Naive thymus-derived CD8-positive, alpha-beta T cell (primary cell): ENCODE measurements at regions not wholly inside any gene's neighbourhood (a gene's known extent, or its start where the extent isn't known, plus 50 kb on each side); places are given as distances from the start of the nearest gene placed in this dataset.

Experiments
- ATAC-seq, 2 donors: fragments of 150-1000 bp; cut with Tn5 transposase in 1 of 2; sonication (Bioruptor Pico), chemical (Tn5 transposase) in 1 of 2; 1 replicate in 1 of 2; 2 replicates in 1 of 2; pipeline ENCODE4 v1.10.0; 2021; ENCODE audit warnings: mild to moderate bottlenecking in 2 of 2, moderate library complexity in 2 of 2
- POLR2A ChIA-PET: fragments of 350-600 bp; sonication (Branson Sonifier 250); formaldehyde crosslinking; loops from one replicate; lab custom pipeline; 2021; ENCODE audit warnings: antibody characterized with exemption; lab: Charles Lee
- DNase-seq, 10 donors: peaks; one replicate each; pipeline versions ENCODE4 v3.0.0 to v3.0.0-alpha.2; 2020 to 2022
- H3K27ac Mint-ChIP-seq, 10 donors: one replicate each; pipeline ENCODE4 v1.8.0; 2020 to 2022; ENCODE audit warnings: mild to moderate bottlenecking in 10 of 10, mixed read lengths in 10 of 10, moderate library complexity in 4 of 10, inconsistent platforms in 1 of 10
- H3K27me3 Mint-ChIP-seq, 5 donors: one replicate each; pipeline ENCODE4 v1.8.0; 2021 to 2022; ENCODE audit warnings: mixed read lengths in 5 of 5
- H3K36me3 Mint-ChIP-seq, 3 donors: one replicate each; pipeline ENCODE4 v1.8.0; 2020 to 2022; ENCODE audit warnings: mixed read lengths in 3 of 3, mild to moderate bottlenecking in 2 of 3, inconsistent platforms in 1 of 3
- H3K4me1 Mint-ChIP-seq, 4 donors: one replicate each; pipeline ENCODE4 v1.8.0; 2021 to 2022; ENCODE audit warnings: mixed read lengths in 4 of 4
- H3K4me3 Mint-ChIP-seq, 10 donors: one replicate each; pipeline ENCODE4 v1.8.0; 2020 to 2022; ENCODE audit warnings: mild to moderate bottlenecking in 10 of 10, mixed read lengths in 10 of 10, moderate library complexity in 6 of 10, inconsistent platforms in 1 of 10
- H3K9me3 Mint-ChIP-seq, 9 donors: one replicate each; pipeline ENCODE4 v1.8.0; 2020 to 2022; ENCODE audit warnings: mixed read lengths in 9 of 9, mild to moderate bottlenecking in 3 of 9, inconsistent platforms in 1 of 9, moderate library complexity in 1 of 9

- Mint-ChIP-seq H3K27me3 (peaks cover 0 to 8% (median 0%) of the 10 kb centered on the region in 5 donors), H3K36me3 (no peaks in the 10 kb centered on the region), H3K4me3 (no peak overlapping the region), H3K9me3 (no peaks in the 10 kb centered on the region), H3K4me1 (peaks cover 0 to 34% (median 3%) of the 10 kb centered on the region in 4 donors), H3K27ac (peak overlapping the region in 7 of 10 donors; percentile 9 to 87 (median 79))
- DNase-seq (peak in 1 of 10 donors; percentile 13), ATAC-seq (peak; percentile 61 to 84)
- POLR2A ChIA-PET = no interaction called here
Measured at GRCh38 chr6:137736048-137736818, 130.8 kb upstream of the TNFAIP3 start.

GRCh38 chr6:137736911-137737310 lies 130.1 kb upstream of the TNFAIP3 start:
- Mint-ChIP-seq H3K4me3 (no peak overlapping the region), H3K4me1 (peaks cover 0 to 33% (median 3%) of the 10 kb centered on the region in 4 donors), H3K36me3 (no peaks in the 10 kb centered on the region), H3K27me3 (peaks cover 0 to 8% (median 0%) of the 10 kb centered on the region in 5 donors), H3K9me3 (no peaks in the 10 kb centered on the region), H3K27ac (peak overlapping the region in 3 of 10 donors; percentile 9 to 87 (median 79))
- POLR2A ChIA-PET = no interaction called here
- no peak for DNase-seq
- no peak for ATAC-seq

- Mint-ChIP-seq H3K27ac (peak overlapping the region in 1 of 10 donors; percentile 1), H3K36me3 (peaks cover 0 to 2% (median 0%) of the 10 kb centered on the region in 3 donors), H3K4me3 (no peak overlapping the region), H3K27me3 (peaks cover 0 to 4% (median 0%) of the 10 kb centered on the region in 5 donors), H3K4me1 (peaks cover 0 to 30% (median 3%) of the 10 kb centered on the region in 4 donors), H3K9me3 (no peaks in the 10 kb centered on the region)
- no peak for ATAC-seq
- DNase-seq = no peak
- POLR2A ChIA-PET = no interaction called here
Measured at GRCh38 chr6:137737836-137738596, 129.0 kb upstream of the TNFAIP3 start.

GRCh38 chr6:137738931-137739504 lies 128.0 kb upstream of the TNFAIP3 start:
- peaks cover 0 to 4% (median 0%) of the 10 kb centered on the region in 3 donors for H3K36me3 Mint-ChIP-seq
- H3K27me3 Mint-ChIP-seq = peaks cover 0 to 2% (median 0%) of the 10 kb centered on the region in 5 donors
- H3K27ac Mint-ChIP-seq = peak overlapping the region in 1 of 10 donors; percentile 74
- ATAC-seq (no peak), DNase-seq (no peak)
- no peak overlapping the region for H3K4me3 Mint-ChIP-seq
- POLR2A ChIA-PET = no interaction called here
- H3K4me1 Mint-ChIP-seq = peaks cover 0 to 38% (median 3%) of the 10 kb centered on the region in 4 donors
- no peaks in the 10 kb centered on the region for H3K9me3 Mint-ChIP-seq

GRCh38 chr6:137739544-137739943 lies 127.5 kb upstream of the TNFAIP3 start:
- Mint-ChIP-seq H3K27me3 (no peaks in the 10 kb centered on the region), H3K4me3 (no peak overlapping the region), H3K27ac (peak overlapping the region in 3 of 10 donors; percentile 30 to 74 (median 63)), H3K36me3 (peaks cover 0 to 4% (median 0%) of the 10 kb centered on the region in 3 donors), H3K4me1 (peaks cover 0 to 38% (median 3%) of the 10 kb centered on the region in 4 donors), H3K9me3 (no peaks in the 10 kb centered on the region)
- POLR2A ChIA-PET = no interaction called here
- ATAC-seq (no peak), DNase-seq (no peak)

GRCh38 chr6:137740091-137740755 lies 126.8 kb upstream of the TNFAIP3 start:
- Mint-ChIP-seq H3K9me3 (no peaks in the 10 kb centered on the region), H3K4me1 (peaks cover 0 to 40% (median 3%) of the 10 kb centered on the region in 4 donors), H3K4me3 (no peak overlapping the region), H3K27ac (peak overlapping the region in 2 of 10 donors; percentile 1 to 68), H3K36me3 (peaks cover 0 to 4% (median 0%) of the 10 kb centered on the region in 3 donors), H3K27me3 (no peaks in the 10 kb centered on the region)
- POLR2A ChIA-PET = no interaction called here
- DNase-seq (no peak), ATAC-seq (no peak)

- no peak overlapping the region for H3K4me3 Mint-ChIP-seq
- no peaks in the 10 kb centered on the region for H3K9me3 Mint-ChIP-seq
- POLR2A ChIA-PET = interaction anchor here (1.0 kb wide), 1 partner anchor 58 kb away, joined by 3 read pairs; no protein-coding TSS in a partner anchor
- peak overlapping the region in 2 of 10 donors; percentile 7 to 68 for H3K27ac Mint-ChIP-seq
- H3K4me1 Mint-ChIP-seq = peaks cover 0 to 41% (median 2%) of the 10 kb centered on the region in 4 donors
- no peaks in the 10 kb centered on the region for H3K27me3 Mint-ChIP-seq
- DNase-seq (no peak), ATAC-seq (peak in 1 of 2 donors; percentile 52)
- H3K36me3 Mint-ChIP-seq = peaks cover 0 to 4% (median 0%) of the 10 kb centered on the region in 3 donors
Measured at GRCh38 chr6:137740967-137741761, 125.9 kb upstream of the TNFAIP3 start.

GRCh38 chr6:137743493-137743892 lies 123.6 kb upstream of the TNFAIP3 start:
- POLR2A ChIA-PET = no interaction called here
- Mint-ChIP-seq H3K27ac (peak overlapping the region in 2 of 10 donors; percentile 18 to 20), H3K27me3 (no peaks in the 10 kb centered on the region), H3K9me3 (no peaks in the 10 kb centered on the region), H3K4me1 (peaks cover 0 to 40% (median 0%) of the 10 kb centered on the region in 4 donors), H3K36me3 (peaks cover 0 to 4% (median 0%) of the 10 kb centered on the region in 3 donors), H3K4me3 (no peak overlapping the region)
- DNase-seq (no peak), ATAC-seq (no peak)

GRCh38 chr6:137744877-137745276 lies 122.2 kb upstream of the TNFAIP3 start:
- POLR2A ChIA-PET = interaction anchor here (1.1 kb wide), 1 partner anchor 27 kb away, joined by 4 read pairs; no protein-coding TSS in a partner anchor
- Mint-ChIP-seq H3K27ac (peak overlapping the region in 1 of 10 donors; percentile 7), H3K4me1 (peaks cover 0 to 42% (median 0%) of the 10 kb centered on the region in 4 donors), H3K27me3 (no peaks in the 10 kb centered on the region), H3K9me3 (no peaks in the 10 kb centered on the region), H3K36me3 (peaks cover 0 to 4% (median 0%) of the 10 kb centered on the region in 3 donors), H3K4me3 (no peak overlapping the region)
- ATAC-seq (no peak), DNase-seq (no peak)

- DNase-seq (no peak), ATAC-seq (no peak)
- Mint-ChIP-seq H3K4me1 (peaks cover 0 to 42% (median 0%) of the 10 kb centered on the region in 4 donors), H3K36me3 (peaks cover 0 to 4% (median 0%) of the 10 kb centered on the region in 3 donors), H3K9me3 (no peaks in the 10 kb centered on the region), H3K27ac (peak overlapping the region in 1 of 10 donors; percentile 69), H3K4me3 (no peak overlapping the region), H3K27me3 (no peaks in the 10 kb centered on the region)
- POLR2A ChIA-PET = interaction anchor here (1.1 kb wide), 1 partner anchor 27 kb away, joined by 4 read pairs; no protein-coding TSS in a partner anchor
Measured at GRCh38 chr6:137745321-137745720, 121.7 kb upstream of the TNFAIP3 start.

- Mint-ChIP-seq H3K4me3 (peak overlapping the region in 1 of 10 donors; percentile 58), H3K36me3 (peaks cover 0 to 4% (median 0%) of the 10 kb centered on the region in 3 donors), H3K27me3 (no peaks in the 10 kb centered on the region), H3K27ac (peak overlapping the region in 1 of 10 donors; percentile 69), H3K4me1 (peaks cover 0 to 42% (median 0%) of the 10 kb centered on the region in 4 donors), H3K9me3 (no peaks in the 10 kb centered on the region)
- POLR2A ChIA-PET = interaction anchor here (1.1 kb wide), 1 partner anchor 26 kb away, joined by 4 read pairs; no protein-coding TSS in a partner anchor
- ATAC-seq (peak in 1 of 2 donors; percentile 35), DNase-seq (no peak)
Measured at GRCh38 chr6:137746264-137746663, 120.8 kb upstream of the TNFAIP3 start.
